Posterior vena cava (tissue), 2 donors: ENCODE measurements at regions not wholly inside any gene's neighbourhood (a gene's known extent, or its start where the extent isn't known, plus 50 kb on each side); places are given as distances from the start of the nearest gene placed in this dataset.
"Not testable (repeated sequence)": the region's sequence is repeated elsewhere in the genome, so short reads cannot be mapped to it uniquely, and the experiment has no call there.

Experiments
- DNase-seq: peaks from one replicate; pipeline ENCODE4 v3.0.0-alpha.2; 2020; ENCODE audit warnings: low spot score
- intact Hi-C, 2 donors: fragments of 100-400 bp; cut with DNase I; formaldehyde crosslinking; loops; one replicate each; pipeline versions ENCODE4 v1.14.1 to v1.14.2; 2022 to 2023
- donor health status: DM: yes; HTN: yes; CAD: no.
- donor health status: DM: yes; HTN: yes; CAD: no.

- no peak for DNase-seq
- intact Hi-C loops: no loop called here
Observed at GRCh38 chr7:138395763-138396162, 64.3 kb upstream of the TRIM24 start.

GRCh38 chr7:138396251-138397070 is 63.6 kb upstream of the TRIM24 start:
- intact Hi-C loops: no loop called here
- no peak for DNase-seq

GRCh38 chr7:138397071-138397433 is 63.0 kb upstream of the TRIM24 start:
- intact Hi-C loops, DNase-seq: not testable (repeated sequence)

GRCh38 chr7:138398857-138399256 is 61.2 kb upstream of the TRIM24 start:
- intact Hi-C loops: no loop called here
- DNase-seq: no peak

GRCh38 chr7:138400400-138400886 is 59.6 kb upstream of the TRIM24 start:
- intact Hi-C loops: no loop called here
- no peak for DNase-seq

GRCh38 chr7:138402749-138403148 is 57.3 kb upstream of the TRIM24 start:
- intact Hi-C loops: no loop called here
- DNase-seq: no peak

- intact Hi-C loops: no loop called here
Observed at GRCh38 chr7:138405496-138405895, 54.6 kb upstream of the TRIM24 start.

GRCh38 chr7:138407792-138408191 is 52.3 kb upstream of the TRIM24 start:
- intact Hi-C loops: no loop called here
- DNase-seq: no peak

More at GRCh38 chr7:138405496-138405895, 54.6 kb upstream of the TRIM24 start:
- no peak for DNase-seq
